Transverse colon (tissue), 4 donors: ENCODE measurements at regions not wholly inside any gene's neighbourhood (a gene's known extent, or its start where the extent isn't known, plus 50 kb on each side); places are given as distances from the start of the nearest gene placed in this dataset.

Experiments
- DNase-seq: peaks from one replicate; pipeline ENCODE4 v3.0.0-alpha.2; 2019
- H3K27ac ChIP-seq, 4 donors: fragments of 200-600 bp; sonication (generic); 2 replicates each; pipeline ENCODE4 v1.5.1; 2016 to 2018; ENCODE audit warnings: inconsistent platforms in 4 of 4
- H3K27me3 ChIP-seq: fragments of 200-600 bp; sonication (generic); 2 replicates; pipeline ENCODE4 v1.5.1; 2017; ENCODE audit warnings: inconsistent platforms
- H3K36me3 ChIP-seq, 4 donors: fragments of 200-600 bp; sonication (generic); 2 replicates each; pipeline ENCODE4 v1.5.1; 2017 to 2019; ENCODE audit warnings: inconsistent platforms in 4 of 4
- H3K4me1 ChIP-seq, 4 donors: fragments of 200-600 bp; sonication (generic); 2 replicates each; pipeline ENCODE4 v1.5.1; 2017 to 2020; ENCODE audit warnings: inconsistent platforms in 4 of 4
- H3K4me3 ChIP-seq, 4 donors: fragments of 200-600 bp; sonication (generic); 1 replicate in 1 of 4; 2 replicates in 3 of 4; pipeline versions ENCODE4 v1.5.1 to v1.6.1; 2017 to 2019; ENCODE audit warnings: inconsistent platforms in 4 of 4
- H3K9me3 ChIP-seq, 2 donors: fragments of 200-600 bp; sonication (generic); 2 replicates each; pipeline ENCODE4 v1.5.1; 2017 to 2019; ENCODE audit warnings: inconsistent platforms in 2 of 2
- CTCF ChIP-seq, 5 experiments: fragments of 200-600 bp in 3 of 5; fragments of 450-650 bp in 2 of 5; sonication (generic) in 3 of 5; IDR thresholded peaks; 1 replicate in 2 of 5; 2 replicates in 3 of 5; pipeline ENCODE4 v1.5.1; 2016 to 2017; ENCODE audit warnings: antibody characterized with exemption in 5 of 5, inconsistent platforms in 3 of 5, mild to moderate bottlenecking in 2 of 5, moderate library complexity in 1 of 5
- EP300 ChIP-seq: sonication (generic); formaldehyde crosslinking; IDR thresholded peaks from one replicate; pipeline ENCODE4 v1.6.1; 2017; ENCODE audit warnings: antibody characterized with exemption, low read depth
- POLR2A ChIP-seq: fragments of 450-650 bp; IDR thresholded peaks from one replicate; pipeline ENCODE4 v1.6.1; 2016; ENCODE audit warnings: antibody characterized with exemption, mild to moderate bottlenecking, moderate library complexity
- POLR2AphosphoS5 ChIP-seq, 3 donors: sonication (generic); formaldehyde crosslinking; IDR thresholded peaks; one replicate each; pipeline ENCODE4 v1.6.1; 2016; ENCODE audit warnings: antibody characterized with exemption in 3 of 3
- WGBS, 2 donors: methylation state at CpG; one replicate each; pipeline ENCODE4 v1.1.5; 2018; ENCODE audit warnings: low coverage in 1 of 2; 5-methylcytosine and 5-hydroxymethylcytosine counted together
- in situ Hi-C, 4 donors: fragments of 200-750 bp; cut with MboI; loops; one replicate each; pipeline versions ENCODE4 v1.15.0 to v1.15.1; 2017; ENCODE audit warnings: low sequenced_read_pairs in 3 of 4, low pct_ligation_motif_present in 1 of 4, low pct_unique_long_range_greater_than_20kb in 1 of 4
- intact Hi-C: fragments of 100-400 bp; cut with DNase I; formaldehyde crosslinking; loops from one replicate; pipeline ENCODE4 v1.15.1; 2023; ENCODE audit warnings: low total_unique reads

GRCh38 chr10:6351495-6351894 is 148.8 kb downstream of the PFKFB3 start:
- peaks cover 0 to 9% (median 0%) of the 10 kb centered on the region in 4 donors for H3K4me1 ChIP-seq
- peaks cover 0 to 2% of the 10 kb centered on the region in 2 donors for H3K9me3 ChIP-seq
- in situ Hi-C loops (no loop called here), intact Hi-C loops (no loop called here)
- H3K27me3 ChIP-seq = no peaks in the 10 kb centered on the region
- 78 to 83% methylated on average over 2 of the region's 2 CpGs for WGBS, 2 donors
- no peak overlapping the region for H3K27ac ChIP-seq
- no peak for TF ChIP-seq EP300
- TF ChIP-seq CTCF (IDR thresholded peaks at IDR 0.05) = no peak
- no peak for TF ChIP-seq POLR2AphosphoS5 (IDR thresholded peaks at IDR 0.05)
- TF ChIP-seq POLR2A = no peak
- H3K36me3 ChIP-seq = no peaks in the 10 kb centered on the region
- no peak for DNase-seq
- H3K4me3 ChIP-seq = no peak overlapping the region

GRCh38 chr10:6353526-6353925 is 150.8 kb downstream of the PFKFB3 start:
- TF ChIP-seq EP300 (no peak), CTCF (IDR thresholded peaks at IDR 0.05) (no peak), POLR2A (no peak), POLR2AphosphoS5 (IDR thresholded peaks at IDR 0.05) (no peak)
- H3K4me3 ChIP-seq = no peak overlapping the region

GRCh38 chr10:6354168-6354772 is 151.5 kb downstream of the PFKFB3 start:
- no peaks in the 10 kb centered on the region for H3K36me3 ChIP-seq
- H3K4me3 ChIP-seq = no peak overlapping the region
- H3K27ac ChIP-seq = no peak overlapping the region
- in situ Hi-C loops (no loop called here), intact Hi-C loops (no loop called here)
- no peak for TF ChIP-seq POLR2AphosphoS5 (IDR thresholded peaks at IDR 0.05)
- TF ChIP-seq EP300 = no peak
- no peak for TF ChIP-seq CTCF (IDR thresholded peaks at IDR 0.05)
- no peaks in the 10 kb centered on the region for H3K27me3 ChIP-seq
- WGBS, 2 donors = 70 to 84% methylated on average over 3 to 5 of the region's 5 CpGs
- no peak for DNase-seq
- H3K9me3 ChIP-seq = peaks cover 0 to 5% of the 10 kb centered on the region in 2 donors
- no peaks in the 10 kb centered on the region for H3K4me1 ChIP-seq

More at GRCh38 chr10:6353526-6353925, 150.8 kb downstream of the PFKFB3 start:
- DNase-seq = no peak
- in situ Hi-C loops = no loop called here
- Histone ChIP-seq H3K9me3 (peaks cover 0 to 5% of the 10 kb centered on the region in 2 donors), H3K4me1 (no peaks in the 10 kb centered on the region), H3K36me3 (no peaks in the 10 kb centered on the region), H3K27ac (no peak overlapping the region), H3K27me3 (no peaks in the 10 kb centered on the region)
- 95 to 100% methylated on average over 1 of the region's 1 CpG for WGBS, 2 donors
- intact Hi-C loops = no loop called here

- H3K27ac ChIP-seq = no peak overlapping the region
- intact Hi-C loops (no loop called here), in situ Hi-C loops (no loop called here)
- H3K4me3 ChIP-seq = no peak overlapping the region
- H3K27me3 ChIP-seq = no peaks in the 10 kb centered on the region
- WGBS, 2 donors = 90 to 100% methylated on average over 1 of the region's 1 CpG
- H3K4me1 ChIP-seq = no peaks in the 10 kb centered on the region
- no peak for DNase-seq
- no peak for TF ChIP-seq POLR2A
- no peak for TF ChIP-seq POLR2AphosphoS5 (IDR thresholded peaks at IDR 0.05)
- H3K9me3 ChIP-seq = peaks cover 0 to 5% of the 10 kb centered on the region in 2 donors
- peaks cover 0 to 2% (median 0%) of the 10 kb centered on the region in 4 donors for H3K36me3 ChIP-seq
These were observed 153.6 kb downstream of the PFKFB3 start for GRCh38 chr10:6356280-6356793.

- DNase-seq = no peak
- peaks cover 0 to 2% (median 0%) of the 10 kb centered on the region in 4 donors for H3K36me3 ChIP-seq
- no peak overlapping the region for H3K27ac ChIP-seq
- intact Hi-C loops = no loop called here
- H3K27me3 ChIP-seq = no peaks in the 10 kb centered on the region
- H3K4me1 ChIP-seq = no peaks in the 10 kb centered on the region
- 69 to 79% methylated on average over 3 of the region's 3 CpGs for WGBS, 2 donors
- in situ Hi-C loops = no loop called here
- TF ChIP-seq CTCF (IDR thresholded peaks at IDR 0.05) (no peak), POLR2A (no peak), POLR2AphosphoS5 (IDR thresholded peaks at IDR 0.05) (no peak), EP300 (no peak)
- no peak overlapping the region for H3K4me3 ChIP-seq
- no peaks in the 10 kb centered on the region for H3K9me3 ChIP-seq
These were observed 159.1 kb downstream of the PFKFB3 start for GRCh38 chr10:6361869-6362268.
